RWPE2 (cell line): ENCODE measurements at regions not wholly inside any gene's neighbourhood (a gene's known extent, or its start where the extent isn't known, plus 50 kb on each side); places are given as distances from the start of the nearest gene placed in this dataset.
A peak's percentile ranks its signal among the peaks of the same experiment; 100 is the strongest.

Source experiments
- ATAC-seq: fragments of 200-7000 bp; cut with Tn5 transposase; 3 replicates; pipeline ENCODE4 v1.9.1; 2021; ENCODE audit warnings: low read depth
- DNase-seq: peaks from one replicate; pipeline ENCODE4 v3.0.0-alpha.2; 2020; ENCODE audit warnings: low spot score
- H3K27ac ChIP-seq: fragments of 450-650 bp; 2 replicates; pipeline ENCODE4 v1.5.1; 2017; ENCODE audit warnings: mild to moderate bottlenecking; ENCODE audit not compliant: poor library complexity, severe bottlenecking
- H3K27me3 ChIP-seq: fragments of 250-450 bp; sonication (Bioruptor Pico); 2 replicates; pipeline ENCODE4 v1.5.1; 2021; ENCODE audit warnings: mild to moderate bottlenecking, moderate library complexity; ENCODE audit not compliant: insufficient read depth, poor library complexity, severe bottlenecking
- H3K36me3 ChIP-seq: fragments of 250-450 bp; sonication (Bioruptor Pico); 2 replicates; pipeline ENCODE4 v1.5.1; 2020; ENCODE audit warnings: low read depth, mild to moderate bottlenecking, moderate library complexity
- H3K4me1 ChIP-seq: fragments of 250-450 bp; sonication (Bioruptor Pico); 2 replicates; pipeline ENCODE4 v1.5.1; 2021; ENCODE audit warnings: mild to moderate bottlenecking, moderate library complexity; ENCODE audit not compliant: insufficient read depth, poor library complexity, severe bottlenecking
- H3K4me3 ChIP-seq: fragments of 250-450 bp; sonication (Bioruptor Pico); 2 replicates; pipeline ENCODE4 v1.5.1; 2021; ENCODE audit warnings: mild to moderate bottlenecking, moderate library complexity; ENCODE audit not compliant: severe bottlenecking
- H3K9me3 ChIP-seq: fragments of 250-450 bp; sonication (Bioruptor Pico); 2 replicates; pipeline ENCODE4 v1.5.1; 2021; ENCODE audit warnings: mild to moderate bottlenecking, moderate library complexity; ENCODE audit not compliant: severe bottlenecking
- TF ChIP-seq, protein P1 (sequence below): fragments of 450-650 bp; IDR thresholded peaks from one replicate; pipeline ENCODE4 v1.5.1; 2017; ENCODE audit warnings: mild to moderate bottlenecking, moderate library complexity; ENCODE audit not compliant: poor library complexity, severe bottlenecking

GRCh38 chr9:99363509-99363908, 141.4 kb downstream of the SEC61B start:
- no peak overlapping the region for H3K27ac ChIP-seq
- H3K9me3 ChIP-seq = no peaks in the 10 kb centered on the region
- ATAC-seq = no peak
- TF ChIP-seq, protein P1, sequence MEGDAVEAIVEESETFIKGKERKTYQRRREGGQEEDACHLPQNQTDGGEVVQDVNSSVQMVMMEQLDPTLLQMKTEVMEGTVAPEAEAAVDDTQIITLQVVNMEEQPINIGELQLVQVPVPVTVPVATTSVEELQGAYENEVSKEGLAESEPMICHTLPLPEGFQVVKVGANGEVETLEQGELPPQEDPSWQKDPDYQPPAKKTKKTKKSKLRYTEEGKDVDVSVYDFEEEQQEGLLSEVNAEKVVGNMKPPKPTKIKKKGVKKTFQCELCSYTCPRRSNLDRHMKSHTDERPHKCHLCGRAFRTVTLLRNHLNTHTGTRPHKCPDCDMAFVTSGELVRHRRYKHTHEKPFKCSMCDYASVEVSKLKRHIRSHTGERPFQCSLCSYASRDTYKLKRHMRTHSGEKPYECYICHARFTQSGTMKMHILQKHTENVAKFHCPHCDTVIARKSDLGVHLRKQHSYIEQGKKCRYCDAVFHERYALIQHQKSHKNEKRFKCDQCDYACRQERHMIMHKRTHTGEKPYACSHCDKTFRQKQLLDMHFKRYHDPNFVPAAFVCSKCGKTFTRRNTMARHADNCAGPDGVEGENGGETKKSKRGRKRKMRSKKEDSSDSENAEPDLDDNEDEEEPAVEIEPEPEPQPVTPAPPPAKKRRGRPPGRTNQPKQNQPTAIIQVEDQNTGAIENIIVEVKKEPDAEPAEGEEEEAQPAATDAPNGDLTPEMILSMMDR = no peak
- H3K4me1 ChIP-seq = no peaks in the 10 kb centered on the region
- H3K36me3 ChIP-seq = no peaks in the 10 kb centered on the region
- H3K4me3 ChIP-seq = no peak overlapping the region
- H3K27me3 ChIP-seq = peaks cover 3% of the 10 kb centered on the region
- DNase-seq = no peak

- Histone ChIP-seq H3K27me3 (no peaks in the 10 kb centered on the region), H3K36me3 (no peaks in the 10 kb centered on the region), H3K4me3 (no peak overlapping the region), H3K27ac (no peak overlapping the region), H3K9me3 (no peaks in the 10 kb centered on the region), H3K4me1 (no peaks in the 10 kb centered on the region)
- DNase-seq (no peak), ATAC-seq (peak; percentile 33; the same call in 1 of the 3 replicates)
- TF ChIP-seq, protein P1 = no peak
These were observed 143.3 kb downstream of the SEC61B start for GRCh38 chr9:99365233-99365980.

- TF ChIP-seq, protein P1 = no peak
- DNase-seq = no peak
- H3K36me3 ChIP-seq = no peaks in the 10 kb centered on the region
- ATAC-seq = no peak
- no peaks in the 10 kb centered on the region for H3K9me3 ChIP-seq
- H3K27ac ChIP-seq = no peak overlapping the region
- no peaks in the 10 kb centered on the region for H3K27me3 ChIP-seq
- no peaks in the 10 kb centered on the region for H3K4me1 ChIP-seq
- no peak overlapping the region for H3K4me3 ChIP-seq
These were observed 144.1 kb downstream of the SEC61B start for GRCh38 chr9:99366183-99366582.

DNA sequence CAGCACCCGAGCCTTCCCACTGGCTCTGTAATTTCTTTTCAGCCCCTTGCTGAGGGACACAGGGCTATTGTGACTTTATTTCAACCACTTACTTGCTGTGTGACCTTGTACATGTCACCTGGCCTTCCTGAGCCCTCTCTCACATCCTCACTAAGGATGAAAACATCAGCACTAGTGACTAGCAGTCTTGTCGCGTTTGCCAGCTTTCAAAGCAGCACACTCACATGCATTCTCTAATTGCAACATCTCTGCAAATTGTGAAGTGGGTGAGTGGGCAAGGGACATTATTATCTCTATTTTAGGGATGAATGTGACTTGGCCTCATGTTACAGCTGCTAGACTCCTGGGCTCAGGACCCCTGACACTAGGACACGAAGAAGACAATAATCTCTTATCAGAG, 144.5 kb downstream of the SEC61B start:
- no peak for ATAC-seq
- DNase-seq = no peak

More for the DNA sequence above, 144.5 kb downstream of the SEC61B start:
- no peaks in the 10 kb centered on the region for H3K36me3 ChIP-seq
- TF ChIP-seq, protein P1 = no peak
- H3K9me3 ChIP-seq = no peaks in the 10 kb centered on the region
- no peak overlapping the region for H3K4me3 ChIP-seq
- H3K27me3 ChIP-seq = no peaks in the 10 kb centered on the region
- H3K27ac ChIP-seq = no peak overlapping the region
- H3K4me1 ChIP-seq = no peaks in the 10 kb centered on the region
